IMR-90 (cell line): ENCODE measurements at regions not wholly inside any gene's neighbourhood (a gene's known extent, or its start where the extent isn't known, plus 50 kb on each side); places are given as distances from the start of the nearest gene placed in this dataset.

ENCODE experiments used
- ATAC-seq: fragments of 200-7000 bp; cut with Tn5 transposase; 2 replicates; pipeline ENCODE4 v1.9.1; 2020; ENCODE audit warnings: low read depth, mild to moderate bottlenecking, moderate library complexity
- BruUV-seq: library from RNA; stranded (reverse); fragments of 400-500 nt; replicated peaks from 2 replicates; lab custom pipeline; 2021; lab: Mats Ljungman, UMichigan
- CTCF ChIA-PET: fragments of 300-600 bp; formaldehyde crosslinking; extraction: SDS; loops from one replicate; lab custom pipeline; 2021; ENCODE audit warnings: antibody characterized with exemption; lab: Yijun Ruan, JAX
- POLR2A ChIA-PET: fragments of 300-600 bp; sonication (Branson Sonifier 250); formaldehyde crosslinking; loops from one replicate; lab custom pipeline; 2022; ENCODE audit warnings: antibody characterized with exemption; ENCODE audit not compliant: unreplicated experiment; lab: Charles Lee
- DNase-seq: peaks from one replicate; pipeline ENCODE4 v3.0.0; 2013
- H2AFZ ChIP-seq: replicated peaks from 2 replicates; pipeline ENCODE3; 2013; ENCODE audit warnings: low read length, mild to moderate bottlenecking; ENCODE audit not compliant: poor library complexity
- H2AK5ac ChIP-seq: 2 replicates; pipeline ENCODE4 v1.6.1; 2013; ENCODE audit warnings: low read depth, low read length, inconsistent platforms
- H2AK9ac ChIP-seq: replicated peaks from 2 replicates; pipeline ENCODE3; 2013; ENCODE audit warnings: mild to moderate bottlenecking, low read depth, low read length, moderate library complexity; ENCODE audit not compliant: poor library complexity
- H2BK120ac ChIP-seq: 2 replicates; pipeline ENCODE4 v1.6.1; 2013; ENCODE audit warnings: low read depth, low read length, inconsistent platforms
- H2BK15ac ChIP-seq: 3 replicates; pipeline ENCODE4 v1.6.1; 2013; ENCODE audit warnings: low read depth, low read length, inconsistent platforms
- H2BK20ac ChIP-seq: 2 replicates; pipeline ENCODE4 v1.6.1; 2013; ENCODE audit warnings: low read depth, mild to moderate bottlenecking, inconsistent platforms, low read length, moderate library complexity
- H2BK5ac ChIP-seq: 2 replicates; pipeline ENCODE4 v1.6.1; 2013; ENCODE audit warnings: mild to moderate bottlenecking, low read depth, low read length, inconsistent platforms; ENCODE audit not compliant: poor library complexity, severe bottlenecking
- H3K14ac ChIP-seq: replicated peaks from 2 replicates; pipeline ENCODE4 v1.6.1; 2013; ENCODE audit warnings: low read depth, low read length, inconsistent platforms
- H3K18ac ChIP-seq: 2 replicates; pipeline ENCODE4 v1.6.1; 2013; ENCODE audit warnings: low read depth, low read length, control low read depth
- H3K23ac ChIP-seq: 2 replicates; pipeline ENCODE4 v1.6.1; 2013; ENCODE audit warnings: low read depth, low read length, inconsistent platforms
- H3K27ac ChIP-seq: 2 replicates; pipeline ENCODE4 v1.5.1; 2013; ENCODE audit warnings: mild to moderate bottlenecking, control low read depth, low read length; ENCODE audit not compliant: insufficient read depth
- H3K27me3 ChIP-seq: 2 replicates; pipeline ENCODE4 v1.6.1; 2013; ENCODE audit warnings: low read length; ENCODE audit not compliant: control insufficient read depth, insufficient read depth
- H3K36me3 ChIP-seq: 2 replicates; pipeline ENCODE4 v1.6.1; 2013; ENCODE audit warnings: low read length, mixed read lengths; ENCODE audit not compliant: control insufficient read depth, insufficient read depth
- H3K4ac ChIP-seq: 2 replicates; pipeline ENCODE4 v1.6.1; 2013; ENCODE audit warnings: low read depth, low read length, inconsistent platforms
- H3K4me1 ChIP-seq: 2 replicates; pipeline ENCODE4 v1.6.1; 2013; ENCODE audit warnings: low read length, mixed read lengths; ENCODE audit not compliant: control insufficient read depth, insufficient read depth
- H3K4me2 ChIP-seq: 2 replicates; pipeline ENCODE4 v1.6.1; 2013; ENCODE audit warnings: low read depth, mild to moderate bottlenecking, control low read depth, low read length, moderate library complexity
- H3K4me3 ChIP-seq: 2 replicates; pipeline ENCODE4 v1.5.1; 2013; ENCODE audit warnings: low read depth, mild to moderate bottlenecking, control low read depth, low read length, moderate library complexity; ENCODE audit not compliant: insufficient read depth
- H3K56ac ChIP-seq: 2 replicates; pipeline ENCODE4 v1.6.1; 2013; ENCODE audit warnings: low read length, inconsistent platforms; ENCODE audit not compliant: insufficient read depth; ENCODE audit errors: extremely low read depth
- H3K79me1 ChIP-seq, 2 experiments: 2 replicates each; pipeline ENCODE4 v1.6.1; 2013; ENCODE audit warnings: low read length in 2 of 2, inconsistent platforms in 1 of 2, low read depth in 1 of 2
- H3K9ac ChIP-seq: 2 replicates; pipeline ENCODE4 v1.6.1; 2013; ENCODE audit warnings: low read depth, low read length, control low read depth
- H3K9me1 ChIP-seq: 2 replicates; pipeline ENCODE4 v1.6.1; 2013; ENCODE audit warnings: low read length, inconsistent platforms; ENCODE audit not compliant: insufficient read depth
- H3K9me3 ChIP-seq: 2 replicates; pipeline ENCODE4 v1.6.1; 2013; ENCODE audit warnings: low read length; ENCODE audit not compliant: control insufficient read depth, insufficient read depth
- H4K20me1 ChIP-seq: 2 replicates; pipeline ENCODE4 v1.6.1; 2013; ENCODE audit warnings: low read length, inconsistent platforms; ENCODE audit not compliant: insufficient read depth
- H4K5ac ChIP-seq: 2 replicates; pipeline ENCODE4 v1.6.1; 2013; ENCODE audit warnings: mild to moderate bottlenecking, low read depth, low read length, control low read depth
- H4K8ac ChIP-seq, 2 experiments: 2 replicates each; pipeline ENCODE4 v1.6.1; 2013; ENCODE audit warnings: low read depth in 2 of 2, low read length in 2 of 2, control low read depth in 1 of 2, inconsistent platforms in 1 of 2
- H4K91ac ChIP-seq: 2 replicates; pipeline ENCODE4 v1.6.1; 2013; ENCODE audit warnings: low read depth, low read length, inconsistent platforms; ENCODE audit not compliant: insufficient read depth
- RCOR1 ChIP-seq: IDR thresholded peaks from 2 replicates; pipeline ENCODE4 v1.6.1; 2012; ENCODE audit warnings: mild to moderate bottlenecking, low read length, improper control_type of control experiment; ENCODE audit not compliant: insufficient replicate concordance
- WGBS, 2 experiments: methylation state at CpG; one replicate each; pipeline versions ENCODE4 v1.1.5 to v1.1.7; 2013; ENCODE audit warnings: missing lambda C conversion rate in 2 of 2; ENCODE audit not compliant: insufficient read length in 1 of 2; ENCODE audit errors: extremely low coverage in 2 of 2; 5-methylcytosine and 5-hydroxymethylcytosine counted together
- dilution Hi-C: fragments of 300-500 bp; cut with HindIII; formaldehyde crosslinking; loops from one replicate; pipeline ENCODE4 v1.14.3; 2018; ENCODE audit warnings: low sequenced_read_pairs; ENCODE audit not compliant: unreplicated experiment
- in situ Hi-C: fragments of 300-500 bp; cut with MboI; formaldehyde crosslinking; loops from 3 replicates; pipeline ENCODE4 v1.14.3; 2019; ENCODE audit warnings: low sequenced_read_pairs, inconsistent platforms, mixed read lengths
- intact Hi-C: fragments of 100-400 bp; cut with micrococcal nuclease; formaldehyde crosslinking; loops from 2 replicates; pipeline ENCODE4 v1.10.0; 2022

DNA sequence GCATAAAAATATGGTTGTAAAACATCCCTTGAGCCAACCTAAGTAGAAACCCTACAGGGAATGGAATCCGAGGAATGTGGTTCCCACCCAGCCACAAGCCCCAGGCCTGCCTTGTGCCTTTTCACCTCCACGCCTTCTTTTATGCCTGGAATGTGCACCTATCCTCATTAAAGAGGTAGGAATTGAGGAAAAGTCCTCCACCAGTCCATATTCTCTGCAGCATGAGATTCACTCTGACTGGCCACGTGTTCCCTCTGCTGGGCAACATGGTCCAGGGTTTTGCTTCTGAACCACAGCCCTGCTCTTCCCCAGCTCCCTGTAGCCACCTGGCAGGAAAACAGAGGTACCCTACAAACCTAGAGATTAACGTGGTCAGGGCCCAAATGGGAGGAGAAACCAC lies 787.9 kb upstream of the RAB6C start:
- no peak overlapping the region for H3K4me3 ChIP-seq
- intact Hi-C loops, result no loop called here
- H2AK9ac ChIP-seq, result no peak overlapping the region
- in situ Hi-C loops, result no loop called here
- TF ChIP-seq RCOR1, result no peak
- no peak overlapping the region for H2BK20ac ChIP-seq
- no peak overlapping the region for H2AK5ac ChIP-seq
- H3K23ac ChIP-seq, result no peak overlapping the region
- dilution Hi-C loops, result no loop called here
- H3K18ac ChIP-seq, result no peak overlapping the region
- H3K36me3 ChIP-seq, result no peaks in the 10 kb centered on the region
- no peak overlapping the region for H2BK15ac ChIP-seq
- no TSS peak for BruUV-seq
- POLR2A ChIA-PET, result no interaction called here
- peaks cover 12% of the 10 kb centered on the region for H3K9me3 ChIP-seq
- CTCF ChIA-PET, result no interaction called here
- no peak overlapping the region for H3K4ac ChIP-seq
- H3K4me1 ChIP-seq, result no peaks in the 10 kb centered on the region
- no peak overlapping the region for H3K4me2 ChIP-seq
- H3K27me3 ChIP-seq, result no peaks in the 10 kb centered on the region
- no peaks in the 10 kb centered on the region for H4K20me1 ChIP-seq
- no peak overlapping the region for H3K56ac ChIP-seq
- no peak overlapping the region for H4K8ac ChIP-seq
- no peak overlapping the region for H3K9ac ChIP-seq
- no peak overlapping the region for H3K27ac ChIP-seq
- H3K14ac ChIP-seq, result no peak overlapping the region
- H4K91ac ChIP-seq, result no peak overlapping the region
- no peak overlapping the region for H2BK5ac ChIP-seq
- DNase-seq (no peak), ATAC-seq (no peak)
- H4K5ac ChIP-seq, result no peak overlapping the region
- no peaks in the 10 kb centered on the region for H3K79me1 ChIP-seq
- H2AFZ ChIP-seq, result no peak overlapping the region
- no peak overlapping the region for H2BK120ac ChIP-seq
- no CpG with 5 or more reads among the region's 4 CpGs for whole genome bisulfite sequencing, 2 experiments
- no peaks in the 10 kb centered on the region for H3K9me1 ChIP-seq
